ENCODE measurements at regions not wholly inside any gene's neighbourhood (a gene's known extent, or its start where the extent isn't known, plus 50 kb on each side); places are given as distances from the start of the nearest gene placed in this dataset.
"Not testable (repeated sequence)": the region's sequence is repeated elsewhere in the genome, so short reads cannot be mapped to it uniquely, and the experiment has no call there.

DNA sequence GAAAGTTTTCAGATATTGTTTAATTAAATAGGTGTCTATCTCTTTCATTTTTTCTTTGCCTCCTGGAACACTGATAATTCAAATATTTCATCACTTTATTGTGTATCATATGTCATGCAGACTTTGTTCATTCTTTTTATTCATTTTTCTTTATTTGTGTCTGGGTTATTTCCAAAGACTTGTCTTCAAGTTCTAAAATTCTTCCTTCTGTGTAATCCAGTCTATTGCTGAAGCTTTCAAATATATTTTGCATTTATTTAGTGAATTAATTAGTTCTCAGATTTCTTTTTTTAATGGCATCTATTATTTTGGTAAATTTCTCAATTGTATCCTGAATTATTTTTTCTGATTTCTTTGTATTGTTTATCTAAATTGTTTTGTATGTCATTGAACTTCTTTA lies 70.1 kb downstream of the ZNF330 start:
- DNase-seq: no peak

GRCh38 chr4:141294306-141294705 lies 73.6 kb downstream of the ZNF330 start:
- DNase-seq: no peak

- DNase-seq: no peak
These were observed 80.5 kb downstream of the ZNF330 start for GRCh38 chr4:141301216-141301615.

- no peak for DNase-seq
These were observed 82.2 kb downstream of the ZNF330 start for GRCh38 chr4:141302924-141303323.

GRCh38 chr4:141304346-141304745 lies 83.7 kb downstream of the ZNF330 start:
- no peak for DNase-seq

GRCh38 chr4:141306331-141306730 lies 85.6 kb downstream of the ZNF330 start:
- DNase-seq: no peak

DNA sequence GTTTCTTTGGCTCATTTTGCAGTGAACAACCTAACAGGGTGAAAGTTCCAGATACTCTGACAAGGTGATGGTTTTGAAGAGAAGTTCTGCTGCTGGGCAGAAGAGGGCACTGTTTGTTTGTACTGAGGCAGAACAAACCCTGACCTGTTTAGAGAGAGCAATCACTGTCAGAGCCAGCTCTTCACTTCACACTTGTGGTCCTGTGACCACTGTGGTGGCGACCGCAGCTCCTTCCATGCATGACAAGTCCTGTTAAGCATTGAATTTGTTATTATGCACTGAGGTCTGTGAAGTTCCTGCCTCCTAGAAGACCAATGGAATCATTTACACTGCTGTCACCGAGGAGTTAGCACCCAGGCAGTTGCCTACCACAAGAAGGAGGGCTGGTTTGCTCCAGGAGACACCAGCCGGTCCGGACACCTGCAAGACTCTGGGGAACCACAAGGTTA lies 86.6 kb downstream of the ZNF330 start:
- peak; percentile 75 for DNase-seq

GRCh38 chr4:141309874-141310273 lies 89.2 kb downstream of the ZNF330 start:
- no peak for DNase-seq

DNA sequence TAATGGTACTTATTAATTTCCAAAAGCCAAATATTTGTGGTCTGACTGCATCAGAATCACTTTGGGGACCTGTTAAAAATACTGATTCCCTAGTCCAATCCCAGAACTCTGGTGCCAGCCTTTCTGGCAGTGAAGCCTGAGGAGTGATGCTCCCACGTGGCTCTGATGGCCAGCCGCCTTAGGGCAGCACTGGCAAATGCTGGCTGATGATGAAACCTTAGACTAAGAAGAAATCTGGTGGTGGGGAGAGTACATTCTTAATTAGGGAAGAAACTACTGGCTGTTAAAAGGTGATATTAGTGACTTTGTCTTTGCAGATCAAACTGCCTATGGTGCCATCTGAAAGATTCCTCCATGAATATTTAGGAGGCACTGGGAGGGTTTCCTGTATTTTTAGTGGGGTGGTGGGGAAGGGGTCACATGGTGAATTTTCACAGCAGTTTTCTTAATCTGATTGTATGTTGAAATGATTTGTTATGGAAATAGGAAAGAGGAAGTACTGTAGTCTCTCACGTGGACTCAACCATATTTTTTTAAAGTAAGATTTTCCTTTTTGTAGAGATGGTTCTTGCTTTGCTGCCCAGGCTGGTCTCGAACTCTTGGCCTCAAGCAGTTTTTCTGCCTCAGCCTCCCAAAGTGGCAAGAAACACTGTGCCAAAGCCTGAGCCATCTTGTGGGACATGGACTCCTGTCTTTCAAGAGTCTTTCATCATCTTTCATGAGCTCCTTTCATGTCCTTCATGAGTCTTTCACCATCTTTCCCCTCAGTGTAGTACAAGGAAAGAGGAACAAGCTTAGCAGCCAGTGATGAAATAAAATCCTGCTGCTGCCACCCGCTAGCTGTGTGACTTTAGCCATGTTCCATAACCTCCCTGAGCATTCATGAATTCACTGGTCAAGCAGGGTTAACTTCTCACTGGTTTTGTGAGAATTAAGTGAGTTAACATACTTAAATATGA lies 90.8 kb downstream of the ZNF330 start:
- no peak for DNase-seq

- DNase-seq: no peak
These were observed 93.9 kb downstream of the ZNF330 start for GRCh38 chr4:141314627-141315026.

- DNase-seq: no peak
These were observed 108.0 kb downstream of the ZNF330 start for GRCh38 chr4:141328560-141329173.

GRCh38 chr4:141329174-141329569 lies 108.5 kb downstream of the ZNF330 start:
- no peak for DNase-seq

GRCh38 chr4:141330616-141331015 lies 109.9 kb downstream of the ZNF330 start:
- DNase-seq: no peak

- DNase-seq: no peak
These were observed 111.1 kb downstream of the ZNF330 start for GRCh38 chr4:141331534-141332358.

DNA sequence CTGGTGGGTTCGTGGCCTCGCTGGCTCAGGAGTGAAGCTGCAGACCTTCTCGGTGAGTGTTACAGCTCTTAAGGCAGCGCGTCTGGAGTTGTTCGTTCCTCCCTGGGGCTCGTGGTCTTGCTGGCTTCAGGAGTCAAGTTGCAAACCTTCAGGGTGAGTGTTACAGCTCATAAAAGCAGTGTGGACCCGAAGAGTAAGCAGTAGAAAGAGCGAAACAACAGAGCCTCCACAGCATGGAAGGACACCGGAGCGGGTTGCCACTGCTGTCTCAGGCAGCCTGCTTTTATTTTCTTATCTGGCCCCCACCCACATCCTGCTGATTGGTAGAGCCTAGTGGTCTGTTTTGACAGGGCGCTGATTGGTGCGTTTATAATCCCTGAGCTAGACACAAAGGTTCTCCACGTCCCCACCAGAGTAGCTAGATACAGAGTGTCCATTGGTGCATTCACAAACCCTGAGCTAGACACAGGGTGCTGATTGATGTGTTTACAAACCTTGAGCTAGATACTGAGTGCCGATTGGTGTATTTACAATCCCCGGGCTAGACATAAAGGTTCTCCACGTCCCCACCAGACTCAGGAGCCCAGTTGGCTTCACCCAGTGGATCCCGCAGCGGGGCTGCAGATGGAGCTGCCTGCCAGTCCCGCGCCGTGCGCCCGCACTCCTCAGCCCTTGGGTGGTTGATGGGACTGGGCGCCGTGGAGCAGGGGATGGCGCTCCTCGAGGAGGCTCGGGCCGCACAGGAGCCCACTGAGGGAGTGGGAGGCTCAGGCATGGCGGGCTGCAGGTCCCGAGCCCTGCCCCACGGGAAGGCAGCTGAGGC lies 111.9 kb downstream of the ZNF330 start:
- peak; percentile 5 for DNase-seq

DNA sequence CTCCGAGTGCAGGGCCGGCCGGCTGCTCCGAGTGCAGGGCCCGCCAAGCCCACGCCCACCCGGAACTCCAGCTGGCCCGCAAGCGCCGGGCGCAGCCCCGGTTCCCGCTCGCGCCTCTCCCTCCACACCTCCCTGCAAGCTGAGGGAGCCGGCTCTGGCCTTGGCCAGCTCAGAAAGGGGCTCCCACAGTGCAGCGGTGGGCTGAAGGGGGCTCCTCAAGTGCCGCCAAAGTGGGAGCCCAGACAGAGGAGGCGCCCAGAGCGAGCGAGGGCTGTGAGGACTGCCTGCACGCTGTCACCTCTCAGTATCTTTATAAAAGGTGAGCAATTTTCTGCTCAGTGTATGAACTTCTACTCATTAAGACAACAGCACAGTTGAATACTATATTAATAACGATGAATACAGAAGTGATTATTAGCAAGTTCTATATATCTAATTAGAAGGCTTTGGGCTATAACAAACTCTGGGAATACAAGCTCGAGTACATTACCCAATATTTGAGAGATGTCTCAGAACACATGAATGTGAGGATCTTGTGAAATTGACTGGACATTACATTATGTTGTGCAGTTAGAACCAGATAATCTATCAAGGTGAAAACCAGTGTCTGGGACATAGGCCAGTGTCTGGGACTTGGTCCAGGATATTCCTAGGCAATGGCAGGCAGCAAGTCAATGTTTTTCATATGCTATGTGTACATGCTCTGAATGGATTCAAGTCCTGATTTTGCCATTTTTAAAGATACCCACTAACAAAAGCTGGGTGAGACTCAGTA lies 112.9 kb downstream of the ZNF330 start:
- DNase-seq: not testable (repeated sequence)

DNA sequence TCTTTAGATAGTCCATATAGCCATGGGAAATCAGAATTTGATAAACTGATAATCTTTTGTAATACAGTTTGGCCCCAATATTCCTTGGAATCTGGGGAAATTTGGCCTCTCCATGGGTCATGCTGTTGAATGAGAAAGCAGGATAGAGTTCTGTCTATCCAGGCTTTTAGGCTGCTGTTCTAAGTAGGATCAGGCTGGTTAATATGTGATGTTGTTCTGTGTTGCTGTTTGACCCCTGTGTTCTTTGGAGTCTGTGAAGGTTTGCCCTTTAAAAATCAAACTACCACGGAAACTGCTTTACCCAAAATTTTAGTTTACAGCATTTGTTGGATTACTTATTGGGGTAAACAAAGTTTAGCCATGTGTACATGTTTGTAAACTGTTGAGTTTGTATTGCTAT lies 114.5 kb downstream of the ZNF330 start:
- DNase-seq: no peak

GRCh38 chr4:141338238-141338637 lies 117.5 kb downstream of the ZNF330 start:
- DNase-seq: no peak

- no peak for DNase-seq
These were observed 118.7 kb downstream of the ZNF330 start for GRCh38 chr4:141339391-141339790.

- no peak for DNase-seq
These were observed 119.3 kb downstream of the ZNF330 start for GRCh38 chr4:141339966-141340365.

DNA sequence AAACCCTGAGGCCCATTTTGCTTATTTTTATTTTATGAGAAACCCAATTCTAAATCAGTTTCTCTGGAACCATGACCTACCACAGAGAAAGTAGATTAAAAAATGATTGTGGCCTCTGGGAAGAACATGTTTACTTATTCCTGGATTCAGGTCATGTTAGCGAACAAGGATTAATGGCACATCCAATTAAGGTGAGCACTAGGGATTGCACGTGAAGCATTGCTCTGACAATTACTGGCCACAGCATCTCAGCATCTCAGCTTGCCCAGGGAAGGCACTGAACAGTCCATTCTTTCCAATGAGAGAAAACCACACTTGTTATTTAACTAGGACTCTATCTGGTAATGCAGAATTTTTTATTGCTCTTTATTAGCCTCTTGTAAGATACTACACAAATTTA lies 119.8 kb downstream of the ZNF330 start:
- DNase-seq: no peak

Data from dermis blood vessel endothelial cell (primary cell).